Stimulated activated CD4-positive, alpha-beta T cell treated with anti-CD3 and anti-CD28 coated beads, Interleukin-1b, Interleukin-23, amount 100 ng/mL, for 4 hours (primary cell): ENCODE measurements at regions not wholly inside any gene's neighbourhood (a gene's known extent, or its start where the extent isn't known, plus 50 kb on each side); places are given as distances from the start of the nearest gene placed in this dataset.
"Not testable (repeated sequence)": the region's sequence is repeated elsewhere in the genome, so short reads cannot be mapped to it uniquely, and the experiment has no call there.

ENCODE experiments used
- DNase-seq, 2 donors: peaks; one replicate each; pipeline ENCODE4 v3.0.0-alpha.2; 2020; ENCODE audit warnings: low read depth in 2 of 2

DNA sequence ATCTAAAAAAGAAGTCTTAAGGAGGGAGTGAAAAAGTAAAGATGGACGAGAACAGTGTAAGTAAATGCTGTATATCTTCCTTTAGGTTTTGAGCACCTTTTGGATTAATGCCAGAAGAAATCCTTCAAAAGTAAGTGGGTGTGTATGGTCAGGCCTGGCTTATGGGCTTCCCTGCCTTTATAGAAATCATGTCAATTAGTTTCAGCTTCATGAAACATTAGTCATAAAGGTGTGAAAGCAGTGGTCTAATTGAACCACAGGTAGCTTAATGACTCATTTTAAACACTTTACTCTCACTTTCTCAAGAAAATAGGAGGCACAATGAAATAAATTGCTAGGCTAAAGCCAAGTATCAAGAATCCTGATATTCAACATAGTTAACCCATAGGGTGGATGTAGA is 467.4 kb upstream of the DPPA4 start:
- no peak for DNase-seq

DNA sequence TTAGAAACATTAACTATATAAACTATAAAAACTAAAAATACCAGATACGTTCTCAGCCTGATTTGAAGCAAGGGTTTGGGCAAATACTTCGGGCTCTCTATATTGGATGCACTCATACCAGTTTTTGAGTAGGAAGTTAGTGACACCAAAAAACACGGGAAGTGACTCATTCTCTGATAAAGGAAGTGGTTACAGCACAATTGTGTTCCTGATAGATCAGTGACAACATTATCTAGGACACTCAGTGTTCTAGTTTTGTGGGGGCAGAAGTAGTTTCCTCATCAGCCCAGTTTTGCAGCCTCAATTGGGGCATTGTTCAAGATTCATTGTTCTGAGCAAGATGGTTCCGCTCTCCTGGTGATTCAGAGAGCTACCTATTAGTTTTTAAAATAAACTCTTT is 469.6 kb upstream of the DPPA4 start:
- peak in 1 of 2 donors; percentile 37 for DNase-seq

DNA sequence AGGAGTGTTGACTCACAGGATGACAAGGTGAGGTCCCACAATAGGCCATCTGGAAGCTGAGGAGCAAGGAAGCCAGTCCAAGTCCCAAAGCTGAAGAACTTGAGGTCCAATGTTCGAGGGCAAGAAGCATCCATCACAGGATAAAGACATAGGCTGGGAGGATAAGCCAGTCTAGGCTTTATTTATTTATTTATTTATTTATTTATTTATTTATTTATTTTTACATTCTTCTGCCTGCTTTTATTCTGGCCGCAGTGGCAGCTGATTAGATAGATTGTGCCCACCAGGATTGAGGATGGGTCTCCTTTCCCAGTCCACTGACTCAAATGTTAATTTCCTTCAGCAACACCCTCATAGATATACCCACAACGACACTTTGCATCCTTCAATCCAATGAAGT is 472.2 kb upstream of the DPPA4 start:
- no peak for DNase-seq

DNA sequence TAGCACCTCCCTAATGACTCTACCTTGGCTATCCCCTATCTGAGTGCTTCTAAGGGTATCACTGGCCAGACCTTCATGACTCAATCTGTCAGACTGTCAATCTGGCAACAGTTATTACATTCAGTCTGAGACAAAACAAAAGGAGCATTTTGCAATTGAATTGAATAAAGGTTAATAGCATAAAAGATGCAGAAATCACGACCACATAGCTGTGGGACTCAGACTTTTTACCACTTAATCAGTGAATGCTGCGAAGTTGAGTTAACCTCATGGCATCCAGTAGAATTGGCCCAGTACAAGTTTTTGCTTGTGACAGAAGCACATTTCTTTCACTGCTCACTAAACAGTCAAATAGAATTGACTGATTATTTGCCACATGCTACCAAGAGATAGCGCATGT is 480.7 kb upstream of the DPPA4 start:
- no peak for DNase-seq

DNA sequence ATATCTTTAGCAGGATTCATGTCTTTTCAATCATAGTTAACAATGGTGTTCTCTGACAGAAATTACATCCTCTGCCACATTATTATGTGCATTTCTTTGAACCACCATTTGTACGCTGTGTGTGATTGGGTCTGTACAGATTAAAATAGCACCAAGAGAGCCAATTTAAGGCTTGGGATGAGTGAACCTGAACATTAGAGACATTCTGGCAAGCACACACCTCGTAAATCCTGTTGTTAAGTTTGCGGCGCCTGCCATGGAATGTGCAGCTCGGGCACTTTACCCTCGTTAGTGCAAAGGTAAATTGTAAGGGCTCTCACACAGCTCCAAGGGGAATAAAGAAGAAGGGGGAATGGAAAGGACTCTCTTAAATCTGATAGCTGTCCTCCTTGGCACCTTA is 482.4 kb upstream of the DPPA4 start:
- DNase-seq, result no peak

DNA sequence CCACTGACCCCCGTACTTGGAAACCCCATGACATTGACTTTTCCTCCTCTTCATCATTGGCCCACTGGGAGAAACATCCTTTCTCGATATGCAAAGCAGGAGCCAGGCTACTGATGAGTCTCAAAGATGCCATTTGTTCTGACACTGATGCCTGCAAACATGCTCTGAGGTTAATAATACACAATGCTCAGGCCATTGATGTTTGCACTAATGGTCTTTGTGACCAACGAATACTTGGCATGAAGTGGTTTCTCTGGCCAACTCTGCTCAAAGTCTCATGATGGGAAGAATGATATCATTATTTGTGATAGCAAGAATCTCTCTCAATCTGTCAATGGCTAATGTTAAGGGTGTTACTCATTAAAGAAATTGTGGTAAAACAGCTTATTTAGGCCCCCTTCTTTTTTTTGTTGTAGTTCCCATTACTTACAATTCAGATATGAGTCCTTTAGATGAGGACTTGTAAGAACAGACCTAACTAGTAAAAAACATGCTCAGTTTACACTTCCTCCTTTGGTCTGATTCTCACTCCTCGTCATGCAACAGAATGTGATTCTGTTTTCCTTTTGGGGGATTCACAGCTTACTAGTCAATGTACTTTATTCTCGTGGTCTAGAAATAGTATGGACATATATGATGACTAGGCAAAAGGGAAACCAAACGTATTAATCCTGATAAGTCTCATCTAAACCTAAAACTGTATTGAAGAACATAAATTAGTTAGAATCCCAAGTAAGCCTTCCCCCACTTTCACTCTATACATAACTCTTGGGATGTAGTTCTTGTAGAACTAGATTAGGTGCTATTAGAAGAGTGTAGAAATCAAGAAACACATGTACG is 488.8 kb upstream of the DPPA4 start:
- DNase-seq, result no peak

DNA sequence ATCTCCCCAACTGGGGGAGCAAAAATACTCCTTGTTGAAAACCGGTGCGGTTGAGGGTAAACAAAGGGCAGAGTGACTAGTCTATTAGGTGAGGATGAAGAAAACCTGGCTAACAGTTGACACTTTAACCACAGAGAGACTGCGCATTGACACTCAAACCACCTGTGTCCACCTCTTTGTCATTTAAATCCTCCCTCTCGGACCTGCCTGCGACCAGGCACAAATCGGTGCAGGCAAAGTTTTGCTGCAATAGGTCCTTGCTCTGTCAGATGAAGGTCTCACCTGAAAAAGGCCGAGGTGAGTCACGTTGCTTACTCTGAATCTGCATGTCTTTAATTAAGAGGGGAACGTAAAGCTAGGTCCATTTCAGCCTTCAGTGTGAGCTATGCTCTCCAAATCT is 494.1 kb upstream of the DPPA4 start:
- DNase-seq, result no peak

DNA sequence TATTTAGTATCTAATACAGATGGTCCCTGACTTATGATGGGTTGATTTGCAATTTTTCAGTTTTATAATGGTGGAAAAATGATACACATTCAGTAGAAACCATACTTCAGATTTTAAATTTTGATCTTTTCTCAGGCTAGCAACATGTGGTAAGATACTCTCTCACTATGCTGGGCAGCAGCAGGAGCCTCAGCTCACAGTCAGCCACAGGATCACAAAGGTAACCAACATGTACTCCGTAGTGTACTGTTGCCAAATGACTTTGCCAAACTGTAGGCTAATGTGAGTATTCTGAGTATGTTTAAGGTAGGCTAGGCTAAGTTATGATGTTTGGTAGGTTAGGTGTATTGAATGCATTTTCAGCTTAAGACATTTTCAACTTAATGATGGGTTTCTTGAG is 498.6 kb upstream of the DPPA4 start:
- no peak for DNase-seq

DNA sequence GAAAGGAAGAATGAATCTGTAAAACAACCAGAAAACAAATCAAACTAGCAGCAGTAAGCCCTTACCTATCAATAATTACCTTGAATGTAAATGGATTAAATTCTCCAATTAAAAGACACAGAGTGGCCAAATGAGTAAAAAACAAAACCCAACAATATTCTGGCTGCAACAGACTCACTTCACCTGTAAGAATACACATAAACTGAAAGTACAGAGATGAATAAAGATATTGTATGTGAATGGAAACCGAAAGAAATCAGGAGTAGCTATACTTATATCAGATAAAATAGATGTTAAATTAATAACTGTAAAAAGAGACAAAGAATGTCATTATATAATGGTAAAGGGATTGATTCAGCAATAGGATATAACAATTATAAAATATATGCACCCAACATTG is 514.5 kb upstream of the DPPA4 start:
- DNase-seq, result no peak

DNA sequence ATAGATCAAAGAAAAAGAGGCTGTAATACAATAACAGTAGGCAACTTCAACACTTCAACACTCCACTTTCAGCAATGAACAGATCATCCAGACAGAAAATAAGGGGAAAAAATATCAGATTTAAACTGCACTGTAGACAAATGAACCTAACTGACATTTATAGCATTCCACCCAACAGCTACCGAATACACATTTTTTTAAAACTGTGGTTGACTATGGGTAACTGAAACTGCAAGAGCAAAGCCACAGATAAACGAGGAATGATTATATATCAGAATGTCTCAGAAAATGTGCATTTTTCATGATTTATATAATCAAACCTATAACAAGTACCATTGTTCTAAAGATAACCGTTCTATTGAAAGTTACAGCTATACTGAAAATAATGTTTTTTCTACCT is 514.9 kb upstream of the DPPA4 start:
- DNase-seq, result no peak

DNA sequence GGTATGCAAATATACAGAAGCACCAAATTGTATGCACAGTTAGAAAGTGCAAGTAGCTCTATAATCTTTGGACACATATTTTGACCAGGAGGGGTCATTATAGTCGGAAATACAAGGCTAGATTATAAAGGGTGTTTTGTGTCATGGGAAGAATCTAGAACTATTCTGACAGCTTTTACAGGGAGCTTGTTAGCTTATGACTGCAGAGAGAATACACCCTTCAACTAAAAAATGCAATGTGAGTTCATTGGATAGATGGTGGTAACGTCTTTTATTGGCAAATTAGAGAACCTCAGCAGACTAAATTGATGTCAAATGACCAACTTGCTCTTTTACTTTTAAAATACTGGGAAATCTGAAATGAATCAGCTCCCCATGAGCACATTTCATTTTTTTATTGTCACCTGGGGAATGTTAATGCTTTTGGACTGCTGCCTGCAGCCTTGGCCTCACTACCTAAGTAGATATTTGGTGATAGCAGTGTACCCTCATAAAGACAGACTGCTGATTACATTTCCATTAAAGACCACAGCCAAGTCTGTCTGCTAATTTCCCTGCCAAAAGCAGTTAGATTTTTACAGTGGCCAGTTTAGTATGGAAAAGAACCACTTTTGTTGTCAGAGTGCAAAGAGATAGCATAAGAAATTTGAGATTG is 515.9 kb upstream of the DPPA4 start:
- no peak for DNase-seq

DNA sequence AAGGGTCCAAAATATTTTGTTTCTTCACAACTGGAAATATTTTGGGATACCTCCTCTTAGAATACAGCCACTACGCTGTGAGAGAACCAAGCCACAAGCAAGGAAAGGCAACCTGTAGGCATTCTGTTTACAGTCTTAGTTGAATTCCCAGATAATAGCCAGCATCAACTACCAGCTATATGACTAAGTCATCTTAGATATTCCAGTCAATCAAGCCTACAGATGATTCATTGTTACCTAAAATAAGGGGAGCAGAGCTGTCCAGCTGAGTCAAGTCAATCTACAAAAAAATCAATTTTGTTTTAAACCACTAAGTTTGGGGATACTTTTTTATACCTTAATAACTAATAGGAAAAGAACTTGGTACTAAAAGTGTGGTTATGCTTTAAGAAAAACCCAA is 526.4 kb upstream of the DPPA4 start:
- no peak for DNase-seq

DNA sequence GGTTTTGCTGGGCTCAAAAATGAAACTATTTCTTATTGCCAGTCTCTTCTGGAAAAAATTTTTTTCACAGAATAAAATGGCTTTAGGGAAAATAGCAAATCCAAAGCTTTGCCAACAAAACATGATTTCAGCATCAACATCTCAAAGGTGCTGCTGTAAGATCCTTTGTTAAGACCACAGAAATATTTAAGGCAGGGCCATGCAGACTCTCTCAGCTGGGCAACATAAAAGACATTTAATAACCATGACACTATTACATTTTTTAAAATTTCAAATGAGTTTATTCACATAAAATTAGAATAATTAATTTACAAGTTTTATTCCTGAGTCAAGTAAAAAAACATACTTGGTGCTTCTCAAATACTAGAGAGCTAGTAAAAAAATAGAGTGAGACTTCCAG is 527.1 kb upstream of the DPPA4 start:
- no peak for DNase-seq

DNA sequence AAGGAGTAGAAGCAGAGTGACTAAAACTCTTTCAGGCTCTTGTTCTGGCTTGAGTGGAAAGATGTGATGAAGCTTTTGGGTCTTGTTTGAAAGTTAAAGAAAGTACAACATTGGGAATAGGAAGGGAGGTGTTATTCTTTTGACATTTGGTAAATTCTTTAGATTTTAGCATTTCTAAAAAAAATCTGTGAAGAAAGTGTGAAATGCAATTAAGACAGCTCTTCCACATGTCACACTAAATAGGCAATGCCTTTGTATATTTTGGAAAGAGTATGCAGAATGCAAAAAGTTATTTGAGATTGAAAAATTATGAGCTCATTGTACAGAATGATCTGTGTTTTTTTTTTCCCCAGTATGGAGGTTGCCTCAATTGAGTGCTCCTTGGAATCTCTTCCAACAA is 532.2 kb upstream of the DPPA4 start:
- no peak for DNase-seq

DNA sequence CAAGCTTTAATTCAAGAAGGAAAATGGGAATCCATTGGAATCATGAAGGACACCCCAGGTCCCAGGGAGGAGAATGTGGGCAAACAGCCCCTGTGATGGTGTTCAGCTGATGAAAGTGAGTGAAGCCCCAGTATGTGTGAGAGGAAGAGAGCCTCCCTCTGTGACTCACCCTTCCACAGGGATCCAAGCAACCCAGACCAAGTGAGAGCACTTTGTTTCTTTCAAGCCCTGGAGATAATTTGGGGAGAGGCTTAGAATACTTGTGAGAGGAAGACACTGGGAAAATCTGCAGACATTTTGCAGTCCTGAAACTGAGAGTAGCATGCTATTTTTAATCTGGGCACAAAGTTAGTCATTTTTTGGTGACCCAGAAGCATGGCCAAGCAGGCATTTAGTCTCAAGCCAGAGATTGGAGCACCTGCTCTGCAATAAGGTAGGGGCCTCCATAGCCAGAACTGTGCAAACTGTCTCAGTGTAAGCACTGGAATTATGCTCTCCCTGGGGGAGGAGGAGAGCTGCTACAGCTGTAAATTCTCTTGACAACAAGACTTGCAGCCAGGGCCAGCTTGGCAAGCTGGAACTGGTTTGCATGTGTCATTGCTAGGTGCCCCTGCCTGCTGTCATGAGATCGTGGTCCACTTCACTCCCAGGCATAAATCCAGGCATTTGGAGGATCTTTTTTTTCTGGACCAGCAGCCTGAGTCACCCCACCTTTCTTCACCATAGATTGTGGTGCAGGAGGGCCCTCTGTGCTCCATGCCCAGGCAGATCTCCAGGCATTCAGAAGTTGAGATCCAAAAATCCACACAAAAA is 537.8 kb upstream of the DPPA4 start:
- DNase-seq, result no peak

DNA sequence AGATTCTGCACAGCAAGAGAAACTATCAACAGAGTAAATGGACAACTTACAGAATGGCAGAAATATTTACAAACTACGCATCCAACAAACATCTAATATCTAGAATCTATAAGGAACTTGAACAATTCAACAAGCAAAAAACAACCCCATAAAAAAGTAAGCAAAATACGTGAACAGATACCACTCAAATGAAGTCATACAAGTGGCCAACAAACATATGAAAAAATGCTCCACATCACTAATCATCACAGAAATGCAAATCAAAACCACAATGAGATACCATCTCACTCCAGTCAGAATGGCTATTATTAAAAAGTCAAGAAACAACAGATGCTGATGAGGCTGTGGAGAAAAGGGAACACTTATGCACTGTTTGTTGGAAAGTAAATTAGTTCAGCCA is 540.3 kb upstream of the DPPA4 start:
- DNase-seq, result not testable (repeated sequence)

DNA sequence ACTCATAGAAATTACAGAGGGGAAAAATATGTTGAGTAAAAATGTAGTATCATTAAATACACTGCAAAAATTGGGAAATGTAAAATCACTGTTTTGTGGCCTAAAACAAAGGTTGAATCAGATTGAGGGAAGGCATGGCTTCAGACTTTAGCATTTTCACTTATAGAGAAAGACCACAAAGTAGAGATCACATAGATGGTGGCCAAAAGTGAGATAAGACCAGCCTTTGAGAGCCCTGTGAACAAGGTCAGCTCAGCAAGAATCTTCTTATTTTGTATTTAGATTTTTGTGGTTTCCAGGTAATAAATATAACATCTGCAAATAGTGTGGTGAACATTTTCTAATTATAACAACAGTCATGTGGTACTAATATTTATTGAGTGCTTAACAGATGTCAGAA is 544.8 kb upstream of the DPPA4 start:
- no peak for DNase-seq

DNA sequence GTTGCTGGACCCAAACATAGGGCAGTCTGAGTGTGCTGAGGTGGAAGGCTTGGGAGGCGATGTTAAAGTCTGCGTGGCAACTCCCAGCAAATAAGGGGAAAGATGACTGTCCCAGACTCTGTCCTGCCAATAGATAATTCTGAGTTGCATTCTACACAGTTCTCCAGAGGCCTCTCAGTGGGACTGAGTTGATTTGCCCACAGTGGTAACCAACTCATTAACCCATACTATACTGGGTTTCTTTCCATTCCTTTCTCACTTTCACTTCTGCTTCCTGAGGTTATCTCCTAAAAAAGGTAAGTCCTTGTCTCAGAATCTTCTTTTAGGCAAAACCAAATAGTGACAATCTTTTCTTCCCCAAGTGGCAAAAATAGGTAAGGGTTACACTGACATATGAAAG is 549.9 kb upstream of the DPPA4 start:
- no peak for DNase-seq

DNA sequence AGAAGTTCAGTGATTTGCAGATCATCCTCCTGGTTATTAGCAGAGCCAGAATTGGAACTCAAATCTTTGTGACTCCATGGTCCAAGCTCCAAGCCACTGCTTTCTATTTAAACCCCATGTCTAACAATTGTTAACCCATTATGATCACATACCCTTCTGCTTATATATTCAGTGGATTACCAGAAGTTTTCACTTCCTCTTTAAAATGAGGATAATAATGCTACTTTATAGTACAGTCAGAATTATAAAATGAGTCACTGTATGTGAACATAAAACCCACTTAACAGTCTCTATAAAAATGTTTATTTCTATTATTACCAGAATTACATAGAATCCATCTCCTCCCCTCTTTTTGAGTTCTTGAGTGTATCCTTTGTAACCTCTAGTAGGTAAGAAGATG is 550.7 kb upstream of the DPPA4 start:
- DNase-seq, result no peak

DNA sequence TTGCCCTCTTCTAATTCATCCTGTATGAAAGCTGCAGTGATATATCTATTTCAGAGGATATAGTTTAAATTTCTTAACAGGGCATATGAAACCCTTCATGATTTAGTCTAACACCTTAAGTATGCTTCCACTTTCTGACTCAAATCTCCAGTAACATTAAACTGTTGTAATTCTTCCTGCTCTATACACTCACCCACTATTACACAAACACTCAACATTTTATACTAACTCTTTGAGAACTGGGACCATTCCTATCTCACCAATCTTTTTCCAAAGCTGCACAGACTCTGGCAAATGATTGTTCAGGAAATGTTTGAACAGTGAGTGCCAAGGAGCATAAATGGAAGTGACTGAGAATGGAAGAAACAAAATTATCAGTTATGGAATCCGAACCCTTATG is 560.4 kb upstream of the DPPA4 start:
- no peak for DNase-seq

DNA sequence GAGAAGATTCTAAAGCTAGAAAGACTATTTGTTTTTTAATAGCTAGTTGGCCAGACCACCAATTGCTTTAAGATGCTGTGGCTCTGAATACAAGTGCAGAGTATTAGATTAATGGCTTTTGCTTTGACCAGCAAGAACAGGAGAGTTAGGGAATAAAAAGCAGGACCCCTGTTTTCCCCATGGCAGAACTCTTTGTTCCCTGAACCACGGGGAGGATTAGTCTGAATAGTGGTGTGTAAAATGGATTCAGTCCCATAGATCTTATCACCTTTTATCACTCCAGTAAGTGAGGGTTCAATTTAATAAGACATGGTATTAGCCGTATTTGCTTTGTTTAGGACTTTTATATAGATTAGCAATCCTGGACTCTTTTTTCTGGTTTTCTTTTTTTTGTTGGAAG is 562.6 kb upstream of the DPPA4 start:
- no peak for DNase-seq

DNA sequence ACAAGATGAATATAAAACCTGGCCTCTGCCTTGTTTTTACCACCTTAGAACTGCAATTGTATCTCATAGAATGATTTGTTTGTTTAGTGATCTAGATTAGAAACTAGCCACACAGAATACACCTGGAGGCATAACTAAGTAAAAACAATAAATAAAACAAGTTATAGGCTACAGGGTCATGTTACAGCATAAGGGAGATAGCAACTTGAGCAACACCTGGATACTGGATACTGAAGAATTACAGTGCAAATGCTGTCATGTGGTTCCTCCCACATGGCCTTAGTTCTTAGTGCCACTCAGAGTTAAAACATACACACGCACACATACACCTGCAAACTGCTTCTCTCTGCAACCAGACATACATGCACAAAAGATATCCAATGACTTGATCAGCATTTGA is 563.4 kb upstream of the DPPA4 start:
- DNase-seq, result no peak

DNA sequence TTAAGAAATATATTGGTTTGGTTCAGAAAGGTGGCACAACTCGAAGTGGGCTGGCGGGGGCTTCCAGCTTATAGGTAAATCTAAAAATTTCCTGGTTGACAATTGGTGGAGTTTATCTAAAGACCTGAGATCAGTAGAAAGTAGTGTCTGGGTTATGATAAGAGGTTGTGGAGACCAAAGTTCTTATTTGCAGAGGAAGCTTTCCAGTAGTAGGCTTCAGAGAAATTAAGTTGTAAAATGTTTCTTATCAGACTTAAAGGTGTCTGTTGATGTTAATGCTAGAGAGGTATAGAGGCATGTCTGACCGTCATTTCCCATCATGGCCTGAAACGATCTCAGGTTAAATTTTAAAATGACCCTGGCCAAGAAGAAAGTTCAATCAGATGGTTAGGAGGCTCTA is 565.2 kb upstream of the DPPA4 start:
- no peak for DNase-seq
